ENCODE measurements at regions not wholly inside any gene's neighbourhood (a gene's known extent, or its start where the extent isn't known, plus 50 kb on each side); places are given as distances from the start of the nearest gene placed in this dataset.

GRCh38 chr1:208924928-208925327 is 658.6 kb upstream of the CAMK1G start:
- no peak for ATAC-seq
- intact Hi-C loops (cut with DNase I): no loop called here
- no peak for DNase-seq (ENCODE audit: missing footprints)

- DNase-seq (ENCODE audit: missing footprints) (no peak), ATAC-seq (no peak)
- intact Hi-C loops (cut with DNase I): no loop called here
Observed at GRCh38 chr1:208928349-208929010, 655.0 kb upstream of the CAMK1G start.

- DNase-seq (ENCODE audit: missing footprints) (no peak), ATAC-seq (no peak)
- intact Hi-C loops (cut with DNase I): no loop called here
Observed at GRCh38 chr1:208929575-208929974, 653.9 kb upstream of the CAMK1G start.

GRCh38 chr1:208931936-208932335 is 651.6 kb upstream of the CAMK1G start:
- intact Hi-C loops (cut with DNase I): no loop called here
- no peak for ATAC-seq
- DNase-seq (ENCODE audit: missing footprints): no peak

- no peak for DNase-seq (ENCODE audit: missing footprints)
- intact Hi-C loops (cut with DNase I): no loop called here
- no peak for ATAC-seq
Observed at GRCh38 chr1:208933984-208934525, 649.5 kb upstream of the CAMK1G start.

- DNase-seq (ENCODE audit: missing footprints) (no peak), ATAC-seq (no peak)
- intact Hi-C loops (cut with DNase I): no loop called here
Observed at GRCh38 chr1:208934933-208935332, 648.6 kb upstream of the CAMK1G start.

- DNase-seq (ENCODE audit: missing footprints): no peak
- intact Hi-C loops (cut with DNase I): no loop called here
- ATAC-seq: no peak
Observed at GRCh38 chr1:208935517-208936187, 647.9 kb upstream of the CAMK1G start.

- DNase-seq (ENCODE audit: missing footprints) (no peak), ATAC-seq (no peak)
- intact Hi-C loops (cut with DNase I): loop anchor here (5.0 kb wide), 1 partner anchor 48 kb away; no protein-coding TSS in a partner anchor
Observed at GRCh38 chr1:208939537-208940085, 643.9 kb upstream of the CAMK1G start.

GRCh38 chr1:208942394-208943130 is 641.0 kb upstream of the CAMK1G start:
- intact Hi-C loops (cut with DNase I): loop anchor here (5.0 kb wide), 1 partner anchor 45 kb away; no protein-coding TSS in a partner anchor
- ATAC-seq (no peak), DNase-seq (ENCODE audit: missing footprints) (no peak)

- DNase-seq (ENCODE audit: missing footprints): no peak
- no peak for ATAC-seq
- intact Hi-C loops (cut with DNase I): loop anchor here (5.0 kb wide), 1 partner anchor 44 kb away; no protein-coding TSS in a partner anchor
Observed at GRCh38 chr1:208943291-208943690, 640.2 kb upstream of the CAMK1G start.

GRCh38 chr1:208944981-208945451 is 638.5 kb upstream of the CAMK1G start:
- intact Hi-C loops (cut with DNase I): loop anchor here (5.0 kb wide), 1 partner anchor 42 kb away; no protein-coding TSS in a partner anchor
- ATAC-seq (no peak), DNase-seq (ENCODE audit: missing footprints) (no peak)

GRCh38 chr1:208950206-208950605 is 633.3 kb upstream of the CAMK1G start:
- ATAC-seq: no peak
- intact Hi-C loops (cut with DNase I): no loop called here
- DNase-seq (ENCODE audit: missing footprints): no peak

- intact Hi-C loops (cut with DNase I): no loop called here
- ATAC-seq (no peak), DNase-seq (ENCODE audit: missing footprints) (no peak)
Observed at GRCh38 chr1:208951026-208951525, 632.4 kb upstream of the CAMK1G start.

- intact Hi-C loops (cut with DNase I): no loop called here
- ATAC-seq (no peak), DNase-seq (ENCODE audit: missing footprints) (no peak)
Observed at GRCh38 chr1:208951908-208952307, 631.6 kb upstream of the CAMK1G start.

- no peak for DNase-seq (ENCODE audit: missing footprints)
- intact Hi-C loops (cut with DNase I): no loop called here
- no peak for ATAC-seq
Observed at GRCh38 chr1:208962867-208963266, 620.6 kb upstream of the CAMK1G start.

- DNase-seq (ENCODE audit: missing footprints): no peak
- ATAC-seq: no peak
- intact Hi-C loops (cut with DNase I): no loop called here
Observed at GRCh38 chr1:208965351-208965750, 618.2 kb upstream of the CAMK1G start.

- intact Hi-C loops (cut with DNase I): no loop called here
- no peak for ATAC-seq
- DNase-seq (ENCODE audit: missing footprints): no peak
Observed at GRCh38 chr1:208967334-208967733, 616.2 kb upstream of the CAMK1G start.

- DNase-seq (ENCODE audit: missing footprints) (no peak), ATAC-seq (no peak)
- intact Hi-C loops (cut with DNase I): no loop called here
Observed at GRCh38 chr1:208974717-208975116, 608.8 kb upstream of the CAMK1G start.

GRCh38 chr1:208975456-208975855 is 608.1 kb upstream of the CAMK1G start:
- intact Hi-C loops (cut with DNase I): no loop called here
- no peak for ATAC-seq
- no peak for DNase-seq (ENCODE audit: missing footprints)
